ENCODE measurements at regions not wholly inside any gene's neighbourhood (a gene's known extent, or its start where the extent isn't known, plus 50 kb on each side); places are given as distances from the start of the nearest gene placed in this dataset.

- TF ChIP-seq REST (IDR thresholded peaks at IDR 0.05; ENCODE audit: insufficient read depth in 1 of 2, low read depth in 2 of 2, low read length in 2 of 2) (no peak), FOXP2 (optimal IDR thresholded peaks at IDR 0.05; ENCODE audit: borderline replicate concordance, extremely low read depth, extremely low read length, insufficient read depth) (no peak), SIN3A (IDR thresholded peaks at IDR 0.05; ENCODE audit: borderline replicate concordance, insufficient read depth, low read length) (no peak)
Measured at GRCh38 chr16:54362591-54363206, 76.1 kb upstream of the IRX3 start.

GRCh38 chr16:54361246-54361645 lies 74.7 kb upstream of the IRX3 start:
- no peak for TF ChIP-seq REST (IDR thresholded peaks at IDR 0.05; ENCODE audit: insufficient read depth in 1 of 2, low read depth in 2 of 2, low read length in 2 of 2)
- no peak for TF ChIP-seq SIN3A (IDR thresholded peaks at IDR 0.05; ENCODE audit: borderline replicate concordance, insufficient read depth, low read length)
- TF ChIP-seq TAF1 (IDR thresholded peaks at IDR 0.05; ENCODE audit: borderline replicate concordance, insufficient read depth, low read length): no peak
- TF ChIP-seq POLR2AphosphoS5 (IDR thresholded peaks at IDR 0.05; ENCODE audit: low read depth, low read length): no peak
- TF ChIP-seq FOXP2 (optimal IDR thresholded peaks at IDR 0.05; ENCODE audit: borderline replicate concordance, extremely low read depth, extremely low read length, insufficient read depth): no peak

DNA sequence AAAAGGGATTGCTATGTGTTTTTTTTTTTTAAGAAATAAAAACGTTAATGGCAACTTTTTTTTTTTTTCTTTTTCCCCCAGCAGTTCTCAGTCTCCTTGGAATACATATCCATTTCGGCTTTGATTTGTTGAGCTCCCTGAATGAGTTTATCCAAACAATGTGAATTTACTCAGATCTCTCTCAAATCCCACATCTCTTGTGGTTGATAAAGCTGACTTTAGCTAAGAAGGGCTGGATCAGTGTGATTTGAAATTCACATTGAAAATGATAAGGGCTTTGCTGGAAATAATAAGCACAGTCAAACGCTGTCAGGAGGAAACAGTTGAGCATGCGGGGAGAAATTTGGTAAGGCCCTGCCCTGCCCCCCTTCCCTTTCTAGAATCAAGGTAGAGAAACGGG lies 74.1 kb upstream of the IRX3 start:
- TF ChIP-seq SIN3A (IDR thresholded peaks at IDR 0.05; ENCODE audit: borderline replicate concordance, insufficient read depth, low read length) (no peak), REST (IDR thresholded peaks at IDR 0.05; ENCODE audit: insufficient read depth in 1 of 2, low read depth in 2 of 2, low read length in 2 of 2) (no peak), FOXP2 (optimal IDR thresholded peaks at IDR 0.05; ENCODE audit: borderline replicate concordance, extremely low read depth, extremely low read length, insufficient read depth) (no peak), TAF1 (IDR thresholded peaks at IDR 0.05; ENCODE audit: borderline replicate concordance, insufficient read depth, low read length) (no peak), POLR2AphosphoS5 (IDR thresholded peaks at IDR 0.05; ENCODE audit: low read depth, low read length) (no peak)

DNA sequence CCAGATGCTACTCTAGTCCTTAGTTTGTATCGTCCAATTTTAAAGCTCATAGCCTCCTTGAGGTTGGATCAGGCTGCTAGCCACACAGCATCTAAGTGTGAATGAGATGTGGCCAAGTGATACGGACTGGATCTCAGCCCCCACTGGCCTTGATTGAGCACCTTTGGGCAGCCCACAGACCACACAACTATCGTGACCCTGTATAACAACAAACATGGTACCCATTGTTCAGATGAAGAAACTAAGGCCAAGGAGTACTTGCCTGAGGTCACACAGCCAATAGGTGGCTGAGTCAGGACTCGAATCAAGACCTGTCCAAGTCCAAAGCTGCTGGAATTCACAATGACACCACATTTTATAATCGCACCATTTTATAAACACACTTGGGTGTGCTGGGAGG lies 73.0 kb upstream of the IRX3 start:
- no peak for TF ChIP-seq FOXP2 (optimal IDR thresholded peaks at IDR 0.05; ENCODE audit: borderline replicate concordance, extremely low read depth, extremely low read length, insufficient read depth)
- TF ChIP-seq SIN3A (IDR thresholded peaks at IDR 0.05; ENCODE audit: borderline replicate concordance, insufficient read depth, low read length): no peak
- no peak for TF ChIP-seq POLR2AphosphoS5 (IDR thresholded peaks at IDR 0.05; ENCODE audit: low read depth, low read length)

GRCh38 chr16:54359081-54359480 lies 72.5 kb upstream of the IRX3 start:
- TF ChIP-seq FOXP2 (optimal IDR thresholded peaks at IDR 0.05; ENCODE audit: borderline replicate concordance, extremely low read depth, extremely low read length, insufficient read depth) (no peak), REST (IDR thresholded peaks at IDR 0.05; ENCODE audit: insufficient read depth in 1 of 2, low read depth in 2 of 2, low read length in 2 of 2) (no peak), TAF1 (IDR thresholded peaks at IDR 0.05; ENCODE audit: borderline replicate concordance, insufficient read depth, low read length) (no peak), SIN3A (IDR thresholded peaks at IDR 0.05; ENCODE audit: borderline replicate concordance, insufficient read depth, low read length) (no peak), POLR2AphosphoS5 (IDR thresholded peaks at IDR 0.05; ENCODE audit: low read depth, low read length) (no peak)
